ENCODE measurements at regions not wholly inside any gene's neighbourhood (a gene's known extent, or its start where the extent isn't known, plus 50 kb on each side); places are given as distances from the start of the nearest gene placed in this dataset.

- TF ChIP-seq, protein P1, sequence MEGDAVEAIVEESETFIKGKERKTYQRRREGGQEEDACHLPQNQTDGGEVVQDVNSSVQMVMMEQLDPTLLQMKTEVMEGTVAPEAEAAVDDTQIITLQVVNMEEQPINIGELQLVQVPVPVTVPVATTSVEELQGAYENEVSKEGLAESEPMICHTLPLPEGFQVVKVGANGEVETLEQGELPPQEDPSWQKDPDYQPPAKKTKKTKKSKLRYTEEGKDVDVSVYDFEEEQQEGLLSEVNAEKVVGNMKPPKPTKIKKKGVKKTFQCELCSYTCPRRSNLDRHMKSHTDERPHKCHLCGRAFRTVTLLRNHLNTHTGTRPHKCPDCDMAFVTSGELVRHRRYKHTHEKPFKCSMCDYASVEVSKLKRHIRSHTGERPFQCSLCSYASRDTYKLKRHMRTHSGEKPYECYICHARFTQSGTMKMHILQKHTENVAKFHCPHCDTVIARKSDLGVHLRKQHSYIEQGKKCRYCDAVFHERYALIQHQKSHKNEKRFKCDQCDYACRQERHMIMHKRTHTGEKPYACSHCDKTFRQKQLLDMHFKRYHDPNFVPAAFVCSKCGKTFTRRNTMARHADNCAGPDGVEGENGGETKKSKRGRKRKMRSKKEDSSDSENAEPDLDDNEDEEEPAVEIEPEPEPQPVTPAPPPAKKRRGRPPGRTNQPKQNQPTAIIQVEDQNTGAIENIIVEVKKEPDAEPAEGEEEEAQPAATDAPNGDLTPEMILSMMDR (conservative IDR thresholded peaks at IDR 0.05 in 1 of 2, IDR thresholded peaks at IDR 0.05 in 1 of 2; ENCODE audit: extremely low read depth in 1 of 2, insufficient read depth in 1 of 2, low read depth in 1 of 2, low read length in 2 of 2), result no peak
- TF ChIP-seq EZH2 (IDR thresholded peaks at IDR 0.05; ENCODE audit: borderline replicate concordance, low read length), result no peak
Observed at GRCh38 chr14:24705840-24706239, 71.8 kb upstream of the GZMB start.

Data from mammary epithelial cell (primary cell).